H9 (cell line): ENCODE measurements at regions not wholly inside any gene's neighbourhood (a gene's known extent, or its start where the extent isn't known, plus 50 kb on each side); places are given as distances from the start of the nearest gene placed in this dataset.
"Not testable (repeated sequence)": the region's sequence is repeated elsewhere in the genome, so short reads cannot be mapped to it uniquely, and the experiment has no call there.

Experiments
- DNase-seq: peaks from one replicate; pipeline ENCODE4 v3.0.0-alpha.2; 2017
- H2AFZ ChIP-seq: one replicate; pipeline ENCODE4 v1.6.1; 2013; ENCODE audit warnings: mild to moderate bottlenecking, low read length, control low read depth, moderate library complexity
- H2AK5ac ChIP-seq: 2 replicates; pipeline ENCODE4 v1.6.1; 2013; ENCODE audit warnings: low read length, control low read depth, mixed read lengths; ENCODE audit not compliant: insufficient read length
- H2BK120ac ChIP-seq: one replicate; pipeline ENCODE4 v1.6.1; 2013; ENCODE audit warnings: low read depth, mild to moderate bottlenecking, low read length, control low read depth, inconsistent platforms; ENCODE audit not compliant: poor library complexity, severe bottlenecking
- H2BK12ac ChIP-seq: 2 replicates; pipeline ENCODE4 v1.6.1; 2013; ENCODE audit warnings: low read length, control low read depth, mixed read lengths, low read depth; ENCODE audit not compliant: insufficient read length
- H2BK15ac ChIP-seq: 2 replicates; pipeline ENCODE4 v1.6.1; 2013; ENCODE audit warnings: low read depth, low read length, control low read depth
- H2BK20ac ChIP-seq: one replicate; pipeline ENCODE4 v1.6.1; 2013; ENCODE audit warnings: low read depth, mild to moderate bottlenecking, low read length, control low read depth, inconsistent platforms; ENCODE audit not compliant: poor library complexity, severe bottlenecking
- H2BK5ac ChIP-seq: 2 replicates; pipeline ENCODE4 v1.6.1; 2013; ENCODE audit warnings: low read length, control low read depth, mixed read lengths; ENCODE audit not compliant: insufficient read length
- H3K14ac ChIP-seq: 2 replicates; pipeline ENCODE4 v1.6.1; 2013; ENCODE audit warnings: low read length, control low read depth; ENCODE audit not compliant: insufficient read depth
- H3K18ac ChIP-seq: 2 replicates; pipeline ENCODE4 v1.6.1; 2013; ENCODE audit warnings: low read depth, mild to moderate bottlenecking, mixed read lengths, low read length, control low read depth; ENCODE audit not compliant: insufficient read length
- H3K23ac ChIP-seq: 2 replicates; pipeline ENCODE4 v1.6.1; 2013; ENCODE audit warnings: low read length, control low read depth, mixed read lengths, low read depth; ENCODE audit not compliant: insufficient read length
- H3K23me2 ChIP-seq: 2 replicates; pipeline ENCODE4 v1.6.1; 2013; ENCODE audit warnings: low read depth, mild to moderate bottlenecking, mixed read lengths, low read length, control low read depth; ENCODE audit not compliant: insufficient read length, poor library complexity, severe bottlenecking
- H3K27ac ChIP-seq: 2 replicates; pipeline ENCODE4 v1.5.1; 2013; ENCODE audit warnings: low read length, control low read depth, mixed read lengths, low read depth; ENCODE audit not compliant: insufficient read length
- H3K27me3 ChIP-seq: 2 replicates; pipeline ENCODE4 v1.6.1; 2013; ENCODE audit warnings: low read length, control low read depth, inconsistent platforms; ENCODE audit not compliant: insufficient read depth
- H3K4ac ChIP-seq: 2 replicates; pipeline ENCODE4 v1.6.1; 2013; ENCODE audit warnings: low read depth, mild to moderate bottlenecking, control low read depth, inconsistent platforms, low read length, moderate library complexity
- H3K4me1 ChIP-seq: 2 replicates; pipeline ENCODE4 v1.6.1; 2013; ENCODE audit warnings: low read length, control low read depth, inconsistent platforms; ENCODE audit not compliant: insufficient read depth
- H3K4me2 ChIP-seq: 2 replicates; pipeline ENCODE4 v1.6.1; 2013; ENCODE audit warnings: low read length, control low read depth, mixed read lengths; ENCODE audit not compliant: insufficient read length, insufficient read depth
- H3K56ac ChIP-seq: 2 replicates; pipeline ENCODE4 v1.6.1; 2013; ENCODE audit warnings: low read depth, mild to moderate bottlenecking, mixed read lengths, low read length, control low read depth; ENCODE audit not compliant: insufficient read length
- H3K79me1 ChIP-seq: 2 replicates; pipeline ENCODE4 v1.6.1; 2013; ENCODE audit warnings: low read depth, mild to moderate bottlenecking, moderate library complexity, low read length, control low read depth, inconsistent platforms; ENCODE audit not compliant: insufficient read depth, poor library complexity, severe bottlenecking
- H3K79me2 ChIP-seq: 2 replicates; pipeline ENCODE4 v1.6.1; 2013; ENCODE audit warnings: low read length, control low read depth, inconsistent platforms; ENCODE audit not compliant: insufficient read depth
- H3K9ac ChIP-seq: 2 replicates; pipeline ENCODE4 v1.6.1; 2013; ENCODE audit warnings: low read length, control low read depth, mixed read lengths; ENCODE audit not compliant: insufficient read length; ENCODE audit errors: extremely low read depth
- H3K9me3 ChIP-seq: one replicate; pipeline ENCODE4 v1.6.1; 2013; ENCODE audit warnings: low read depth, low read length, inconsistent platforms; ENCODE audit not compliant: control insufficient read depth
- H3T11ph ChIP-seq: one replicate; pipeline ENCODE4 v1.6.1; 2013; ENCODE audit warnings: mild to moderate bottlenecking, low read length, control low read depth, inconsistent platforms
- H4K20me1 ChIP-seq: one replicate; pipeline ENCODE4 v1.6.1; 2013; ENCODE audit not compliant: control insufficient read depth, insufficient read length, insufficient read depth
- H4K5ac ChIP-seq: 2 replicates; pipeline ENCODE4 v1.6.1; 2013; ENCODE audit warnings: low read depth, mild to moderate bottlenecking, mixed read lengths, low read length, control low read depth; ENCODE audit not compliant: insufficient read length
- H4K8ac ChIP-seq: replicated peaks from 2 replicates; pipeline ENCODE4 v1.6.1; 2013; ENCODE audit warnings: low read length, control low read depth, mixed read lengths, low read depth; ENCODE audit not compliant: insufficient read length
- H4K91ac ChIP-seq: 2 replicates; pipeline ENCODE4 v1.6.1; 2013; ENCODE audit warnings: low read depth, mild to moderate bottlenecking, moderate library complexity, mixed read lengths, low read length, control low read depth; ENCODE audit not compliant: insufficient read length
- H3K27ac Mint-ChIP-seq, 3 experiments: 2 replicates in 2 of 3; 3 replicates in 1 of 3; pipeline ENCODE4 v1.8.0; 2020 to 2021; ENCODE audit warnings: mixed read lengths in 3 of 3, mild to moderate bottlenecking in 1 of 3, moderate library complexity in 1 of 3
- H3K27me3 Mint-ChIP-seq: 2 replicates; pipeline ENCODE4 v1.8.0; 2021; ENCODE audit warnings: low read depth, mild to moderate bottlenecking, moderate library complexity, mixed read lengths
- H3K36me3 Mint-ChIP-seq, 3 experiments: 2 replicates in 2 of 3; 3 replicates in 1 of 3; pipeline ENCODE4 v1.8.0; 2020 to 2021; ENCODE audit warnings: low read depth in 3 of 3, mixed read lengths in 3 of 3; ENCODE audit not compliant: insufficient read depth in 1 of 3
- H3K4me1 Mint-ChIP-seq, 2 experiments: 2 replicates each; pipeline ENCODE4 v1.8.0; 2020; ENCODE audit warnings: mixed read lengths in 2 of 2
- H3K4me3 Mint-ChIP-seq, 2 experiments: 2 replicates in 1 of 2; 3 replicates in 1 of 2; pipeline ENCODE4 v1.8.0; 2020 to 2021; ENCODE audit warnings: mild to moderate bottlenecking in 2 of 2, mixed read lengths in 2 of 2, moderate library complexity in 1 of 2
- H3K9me3 Mint-ChIP-seq, 2 experiments: 2 replicates in 1 of 2; 3 replicates in 1 of 2; pipeline ENCODE4 v1.8.0; 2020; ENCODE audit warnings: mild to moderate bottlenecking in 2 of 2, mixed read lengths in 2 of 2, moderate library complexity in 1 of 2
- WGBS: extraction: QIAGEN DNeasy Blood & Tissue Kit; methylation state at CpG from one replicate; pipeline ENCODE4 v1.1.7; 2013; ENCODE audit warnings: missing lambda C conversion rate, low lambda C conversion rate, mixed read lengths; ENCODE audit not compliant: insufficient read length; ENCODE audit errors: extremely low coverage; 5-methylcytosine and 5-hydroxymethylcytosine counted together
- TF ChIP-seq, protein P1 (sequence below): fragments of 200-600 bp; sonication (generic); conservative IDR thresholded peaks from 3 replicates; pipeline ENCODE4 v1.8.0; 2021; ENCODE audit warnings: antibody characterized with exemption, mild to moderate bottlenecking

DNA sequence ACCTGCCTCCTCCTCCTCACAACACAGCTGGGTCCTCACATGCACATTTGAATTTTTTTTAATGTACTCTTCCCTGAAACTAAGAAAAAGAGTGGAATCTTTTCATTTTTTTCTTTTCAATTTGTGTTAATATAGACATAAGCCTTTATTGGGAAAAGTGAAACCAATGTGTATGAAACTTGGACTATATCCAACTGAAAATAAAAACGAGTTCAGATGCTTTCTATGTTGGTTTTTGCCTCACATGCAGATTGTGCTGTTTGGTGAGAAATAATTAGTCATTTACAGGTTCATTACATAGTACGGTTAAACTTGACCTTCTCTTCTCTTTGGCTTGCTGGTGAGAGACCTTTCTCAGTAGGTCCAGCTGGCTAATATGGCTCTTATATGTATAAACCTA lies 515.2 kb upstream of the FANCL start:
- H3K14ac ChIP-seq = no peak overlapping the region

DNA sequence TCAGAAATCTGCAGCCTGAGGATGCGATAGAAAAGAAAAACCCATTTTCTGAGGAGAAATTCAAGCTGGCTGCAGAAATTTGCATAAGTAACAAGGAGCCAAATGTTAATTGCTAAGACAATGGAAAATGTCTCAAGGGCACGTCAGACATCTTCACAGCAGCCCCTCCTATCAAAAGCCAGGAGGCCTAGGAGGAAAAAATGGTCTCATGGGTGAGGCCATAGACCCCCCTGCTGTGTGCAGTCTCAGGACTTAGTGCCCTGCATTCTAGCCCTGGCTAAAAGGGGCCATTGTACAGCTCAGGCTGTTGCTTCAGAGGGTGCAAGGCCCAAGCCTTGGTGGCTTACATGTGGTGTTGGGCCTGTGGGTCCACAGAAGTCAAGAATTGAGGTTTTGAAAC lies 511.4 kb upstream of the FANCL start:
- H3K23ac ChIP-seq, H3K27ac Mint-ChIP-seq, H3K23me2 ChIP-seq, H4K8ac ChIP-seq, H2BK15ac ChIP-seq, H3K9ac ChIP-seq, H3K4me1 Mint-ChIP-seq, H3K4me1 ChIP-seq, H3K27ac ChIP-seq, H2BK5ac ChIP-seq, H2AFZ ChIP-seq, H3K56ac ChIP-seq, H3K27me3 ChIP-seq, H3K79me2 ChIP-seq, H3K79me1 ChIP-seq, H2BK20ac ChIP-seq, H3K18ac ChIP-seq, H2AK5ac ChIP-seq, H3K14ac ChIP-seq, DNase-seq, H4K20me1 ChIP-seq, H3K4me2 ChIP-seq, H4K91ac ChIP-seq, H2BK120ac ChIP-seq, H2BK12ac ChIP-seq, H3K9me3 ChIP-seq, H3T11ph ChIP-seq, H4K5ac ChIP-seq, H3K4me3 Mint-ChIP-seq, H3K27me3 Mint-ChIP-seq, H3K4ac ChIP-seq: not testable (repeated sequence)
- WGBS = no CpG with 5 or more reads among the region's 2 CpGs
- H3K9me3 Mint-ChIP-seq = peaks cover 8 to 25% of the 10 kb centered on the region in 2 experiments
- H3K36me3 Mint-ChIP-seq = peaks cover 9 to 19% (median 13%) of the 10 kb centered on the region in 3 experiments

More for the DNA sequence above, 515.2 kb upstream of the FANCL start:
- H3K36me3 Mint-ChIP-seq = peaks cover 9 to 19% (median 13%) of the 10 kb centered on the region in 3 experiments
- Histone ChIP-seq H4K8ac (no peak overlapping the region), H2BK5ac (no peak overlapping the region), H3K4me1 (no peaks in the 10 kb centered on the region), H3K9ac (no peak overlapping the region), H4K20me1 (no peaks in the 10 kb centered on the region), H3K23me2 (no peaks in the 10 kb centered on the region), H3K27me3 (no peaks in the 10 kb centered on the region), H2BK20ac (no peak overlapping the region), H2AFZ (no peak overlapping the region), H2BK120ac (no peak overlapping the region), H2AK5ac (no peak overlapping the region), H4K91ac (no peak overlapping the region), H3K18ac (no peak overlapping the region), H3K23ac (no peak overlapping the region), H2BK12ac (no peak overlapping the region), H3K27ac (no peak overlapping the region), H3K79me2 (no peaks in the 10 kb centered on the region), H3K4ac (no peak overlapping the region), H3K56ac (no peak overlapping the region), H3T11ph (no peak overlapping the region), H4K5ac (no peak overlapping the region), H3K4me2 (no peak overlapping the region), H3K79me1 (no peaks in the 10 kb centered on the region), H2BK15ac (no peak overlapping the region), H3K9me3 (no peaks in the 10 kb centered on the region)
- no peak overlapping the region for H3K4me3 Mint-ChIP-seq
- H3K27ac Mint-ChIP-seq = no peak overlapping the region
- H3K9me3 Mint-ChIP-seq = peaks cover 8 to 21% of the 10 kb centered on the region in 2 experiments
- no peak for DNase-seq
- H3K27me3 Mint-ChIP-seq = no peaks in the 10 kb centered on the region
- peaks cover 4 to 6% of the 10 kb centered on the region in 2 experiments for H3K4me1 Mint-ChIP-seq
- TF ChIP-seq, protein P1, sequence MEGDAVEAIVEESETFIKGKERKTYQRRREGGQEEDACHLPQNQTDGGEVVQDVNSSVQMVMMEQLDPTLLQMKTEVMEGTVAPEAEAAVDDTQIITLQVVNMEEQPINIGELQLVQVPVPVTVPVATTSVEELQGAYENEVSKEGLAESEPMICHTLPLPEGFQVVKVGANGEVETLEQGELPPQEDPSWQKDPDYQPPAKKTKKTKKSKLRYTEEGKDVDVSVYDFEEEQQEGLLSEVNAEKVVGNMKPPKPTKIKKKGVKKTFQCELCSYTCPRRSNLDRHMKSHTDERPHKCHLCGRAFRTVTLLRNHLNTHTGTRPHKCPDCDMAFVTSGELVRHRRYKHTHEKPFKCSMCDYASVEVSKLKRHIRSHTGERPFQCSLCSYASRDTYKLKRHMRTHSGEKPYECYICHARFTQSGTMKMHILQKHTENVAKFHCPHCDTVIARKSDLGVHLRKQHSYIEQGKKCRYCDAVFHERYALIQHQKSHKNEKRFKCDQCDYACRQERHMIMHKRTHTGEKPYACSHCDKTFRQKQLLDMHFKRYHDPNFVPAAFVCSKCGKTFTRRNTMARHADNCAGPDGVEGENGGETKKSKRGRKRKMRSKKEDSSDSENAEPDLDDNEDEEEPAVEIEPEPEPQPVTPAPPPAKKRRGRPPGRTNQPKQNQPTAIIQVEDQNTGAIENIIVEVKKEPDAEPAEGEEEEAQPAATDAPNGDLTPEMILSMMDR = no peak
- WGBS = no CpG with 5 or more reads among the region's 2 CpGs
